T-helper 2 cell treated with Interferon-gamma antibody and Interleukin-4, amounts not matched to agents 5 μg/mL and 100 μg/mL, for 36 hours (primary cell): ENCODE measurements at regions not wholly inside any gene's neighbourhood (a gene's known extent, or its start where the extent isn't known, plus 50 kb on each side); places are given as distances from the start of the nearest gene placed in this dataset.

ENCODE experiments used
- DNase-seq: peaks from one replicate; pipeline ENCODE4 v3.0.0; 2021; ENCODE audit warnings: low spot score
- H3K27ac Mint-ChIP-seq: one replicate; pipeline ENCODE4 v1.8.0; 2021; ENCODE audit warnings: mild to moderate bottlenecking, mixed read lengths
- H3K27me3 Mint-ChIP-seq: one replicate; pipeline ENCODE4 v1.8.0; 2021; ENCODE audit warnings: low read depth, mixed read lengths
- H3K36me3 Mint-ChIP-seq: one replicate; pipeline ENCODE4 v1.8.0; 2021; ENCODE audit warnings: low read depth, mixed read lengths
- H3K4me1 Mint-ChIP-seq: one replicate; pipeline ENCODE4 v1.8.0; 2021; ENCODE audit warnings: low read depth, mixed read lengths
- H3K4me3 Mint-ChIP-seq: one replicate; pipeline ENCODE4 v1.8.0; 2022; ENCODE audit warnings: mild to moderate bottlenecking, moderate library complexity, mixed read lengths
- H3K9me3 Mint-ChIP-seq: one replicate; pipeline ENCODE4 v1.8.0; 2021; ENCODE audit warnings: mixed read lengths

DNA sequence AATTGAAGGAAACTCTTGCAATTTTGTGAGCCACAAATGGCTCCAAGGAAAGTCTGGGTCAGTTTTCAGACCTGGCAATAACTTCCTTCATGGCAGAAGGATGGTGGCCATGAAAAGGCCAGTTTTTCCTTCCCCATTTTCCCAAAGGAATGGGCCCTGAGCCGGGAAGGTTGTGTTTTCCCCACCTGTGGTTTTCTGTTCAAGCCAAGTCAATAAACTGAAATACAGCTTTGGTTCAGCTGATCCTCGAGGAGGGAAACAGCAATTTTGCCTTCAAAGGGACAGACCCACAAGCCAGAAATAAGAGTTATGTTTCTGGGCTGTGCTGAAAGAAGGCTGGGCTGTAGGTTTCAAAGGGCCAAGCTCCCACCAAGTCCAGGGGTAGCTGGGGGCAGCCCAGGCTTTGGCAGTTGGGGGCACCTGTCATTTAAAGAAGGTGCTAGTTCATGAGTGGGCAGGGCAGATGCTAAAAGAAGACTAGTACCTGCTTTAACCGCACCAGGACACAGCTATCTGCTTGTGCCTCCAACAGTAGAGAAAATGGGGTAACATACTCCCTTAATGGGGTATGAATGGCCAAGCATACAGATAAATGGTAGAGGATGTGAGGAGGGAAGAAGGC lies 97.0 kb downstream of the TTC32 start:
- no peaks in the 10 kb centered on the region for H3K27me3 Mint-ChIP-seq
- no peak for DNase-seq
- H3K4me1 Mint-ChIP-seq = no peaks in the 10 kb centered on the region
- no peak overlapping the region for H3K27ac Mint-ChIP-seq
- no peaks in the 10 kb centered on the region for H3K9me3 Mint-ChIP-seq
- no peak overlapping the region for H3K4me3 Mint-ChIP-seq
- no peaks in the 10 kb centered on the region for H3K36me3 Mint-ChIP-seq

DNA sequence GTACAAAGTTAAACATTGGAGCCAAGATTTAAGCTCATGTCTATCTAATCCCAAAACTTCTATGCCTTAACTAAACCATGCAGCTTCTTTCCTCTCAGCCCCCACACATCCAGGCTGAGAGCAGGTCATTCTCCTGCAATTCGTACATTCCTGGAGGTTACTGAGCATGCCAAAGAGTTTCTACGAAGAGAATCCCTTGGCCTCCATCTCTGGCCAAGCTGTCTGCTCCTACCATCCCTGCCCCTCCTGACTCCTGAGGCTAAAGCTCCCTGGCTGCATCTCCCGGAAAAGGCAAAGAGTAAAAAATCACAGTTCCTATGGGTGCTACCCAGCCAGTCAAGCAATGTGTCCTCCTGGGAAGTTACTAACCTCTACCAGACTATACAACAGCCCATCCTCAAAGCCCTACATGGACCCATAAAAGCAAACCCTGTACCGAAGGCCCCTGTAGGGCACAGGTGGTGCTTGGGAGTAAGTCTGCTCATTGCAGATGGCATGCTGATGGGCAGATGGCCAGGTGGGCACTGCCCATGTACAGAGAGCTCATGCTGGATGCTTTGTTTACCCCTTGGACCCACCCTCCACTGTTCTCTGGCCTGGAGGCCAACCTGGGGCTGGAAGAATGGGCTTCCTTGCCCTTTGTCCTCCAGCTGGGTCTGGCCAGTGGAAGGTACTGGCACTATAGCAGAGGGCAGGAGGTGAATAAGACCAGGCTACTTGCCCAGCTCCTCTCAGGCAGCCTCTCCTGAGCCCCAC lies 99.5 kb downstream of the TTC32 start:
- H3K27me3 Mint-ChIP-seq = no peaks in the 10 kb centered on the region
- DNase-seq = no peak
- no peaks in the 10 kb centered on the region for H3K4me1 Mint-ChIP-seq
- no peaks in the 10 kb centered on the region for H3K36me3 Mint-ChIP-seq
- no peak overlapping the region for H3K27ac Mint-ChIP-seq
- no peak overlapping the region for H3K4me3 Mint-ChIP-seq
- H3K9me3 Mint-ChIP-seq = no peaks in the 10 kb centered on the region

DNA sequence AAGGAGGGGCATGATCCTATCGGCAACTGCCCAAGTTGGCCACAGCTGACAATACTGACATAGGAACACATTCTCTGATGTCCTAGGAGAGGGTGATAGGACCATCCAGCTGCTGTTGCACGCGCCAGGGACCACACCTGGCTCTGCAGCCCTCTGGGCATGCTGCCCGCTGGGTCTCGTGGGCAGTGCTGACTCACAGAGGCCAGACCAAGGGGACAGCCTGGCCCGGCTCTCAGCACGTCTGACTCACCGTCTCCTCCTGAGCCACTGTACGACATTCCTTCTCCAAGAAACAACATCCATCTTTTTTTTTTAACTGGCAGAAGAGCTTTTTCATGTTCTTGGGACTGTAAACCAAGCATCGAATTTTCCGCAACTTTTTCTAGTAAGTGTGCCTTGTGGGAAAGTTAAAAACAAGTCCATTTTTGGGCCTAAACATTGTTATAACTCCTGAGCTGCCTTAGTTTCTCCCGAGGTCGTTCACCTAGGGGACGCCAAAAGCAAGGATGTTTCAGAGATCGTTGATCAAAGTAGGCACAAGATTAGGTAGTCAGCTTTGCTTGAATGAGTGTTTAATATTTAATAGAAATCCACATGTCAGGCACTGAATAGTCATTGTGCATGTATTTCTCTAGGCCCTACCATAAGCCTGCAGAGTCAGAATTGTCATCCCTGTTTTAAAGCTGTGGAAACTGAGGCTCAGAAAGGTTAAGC lies 100.3 kb downstream of the TTC32 start:
- no peak for DNase-seq
- Mint-ChIP-seq H3K27ac (no peak overlapping the region), H3K4me1 (no peaks in the 10 kb centered on the region)

DNA sequence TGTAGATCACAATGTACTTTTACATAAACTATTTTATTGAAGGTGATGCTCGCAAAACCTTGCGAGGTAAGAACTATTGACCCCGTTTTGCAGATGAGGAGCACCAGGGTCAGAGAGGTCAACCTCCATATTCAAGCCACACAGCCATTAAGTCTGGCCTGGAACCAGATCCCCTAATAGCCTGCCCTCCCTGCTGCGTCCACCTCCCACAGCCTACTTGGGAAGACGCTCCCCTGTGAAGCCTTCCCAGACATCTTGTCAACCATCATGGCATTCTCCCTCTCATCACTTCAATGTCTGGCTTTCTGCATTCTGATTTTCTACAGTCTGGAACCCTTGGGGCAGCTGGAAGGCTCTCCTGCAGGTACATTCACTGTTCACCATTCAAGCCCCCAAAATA lies 101.0 kb downstream of the TTC32 start:
- Mint-ChIP-seq H3K9me3 (no peaks in the 10 kb centered on the region), H3K4me3 (no peak overlapping the region), H3K27ac (no peak overlapping the region), H3K4me1 (no peaks in the 10 kb centered on the region), H3K36me3 (no peaks in the 10 kb centered on the region), H3K27me3 (no peaks in the 10 kb centered on the region)
- DNase-seq = no peak

More for the DNA sequence above, 100.3 kb downstream of the TTC32 start:
- Mint-ChIP-seq H3K36me3 (no peaks in the 10 kb centered on the region), H3K4me3 (no peak overlapping the region), H3K9me3 (no peaks in the 10 kb centered on the region), H3K27me3 (no peaks in the 10 kb centered on the region)

DNA sequence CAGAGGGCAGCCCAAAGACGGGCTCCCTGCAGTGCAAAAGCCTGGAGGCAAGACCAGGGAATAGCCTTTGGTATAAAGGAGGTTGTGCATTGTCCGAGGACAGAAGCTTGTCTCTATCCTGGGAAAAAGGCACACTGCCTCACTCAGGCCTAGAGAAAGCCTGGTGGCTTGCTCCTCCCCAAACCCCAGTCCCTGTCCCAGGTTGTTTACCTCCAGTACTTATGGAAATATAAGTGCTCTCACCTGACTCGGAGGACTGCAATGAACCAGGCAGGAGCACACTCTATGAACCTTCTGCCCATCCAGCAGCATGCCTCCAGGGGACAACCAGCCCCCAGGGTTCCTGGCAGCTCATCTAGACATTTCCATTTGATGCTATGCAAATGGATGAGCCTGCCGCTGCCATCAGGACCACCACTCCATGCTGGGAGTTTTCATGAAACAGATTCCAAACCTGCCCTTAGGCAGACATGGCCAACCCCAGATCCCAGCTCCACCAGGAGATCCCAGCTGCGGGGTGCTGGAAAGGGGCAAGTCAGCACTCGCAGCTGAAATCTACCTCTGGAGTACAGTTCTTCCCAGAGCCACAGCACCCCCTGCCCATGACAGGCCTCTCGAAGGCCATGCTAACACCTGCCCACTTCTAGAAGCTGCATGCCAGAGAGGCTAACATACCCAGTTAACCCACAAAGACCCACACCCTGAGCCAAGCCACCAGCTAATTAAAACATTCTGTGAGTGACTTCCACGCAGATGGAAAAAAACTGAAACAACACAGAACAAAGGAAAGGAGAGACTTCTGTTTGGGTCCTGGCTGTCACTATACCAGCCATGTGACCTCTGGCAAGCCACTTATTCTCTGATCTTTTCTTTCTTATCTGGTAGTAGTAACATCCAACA lies 101.7 kb downstream of the TTC32 start:
- Mint-ChIP-seq H3K4me1 (no peaks in the 10 kb centered on the region), H3K4me3 (no peak overlapping the region), H3K36me3 (no peaks in the 10 kb centered on the region), H3K27me3 (no peaks in the 10 kb centered on the region), H3K9me3 (no peaks in the 10 kb centered on the region), H3K27ac (no peak overlapping the region)
- DNase-seq = no peak

DNA sequence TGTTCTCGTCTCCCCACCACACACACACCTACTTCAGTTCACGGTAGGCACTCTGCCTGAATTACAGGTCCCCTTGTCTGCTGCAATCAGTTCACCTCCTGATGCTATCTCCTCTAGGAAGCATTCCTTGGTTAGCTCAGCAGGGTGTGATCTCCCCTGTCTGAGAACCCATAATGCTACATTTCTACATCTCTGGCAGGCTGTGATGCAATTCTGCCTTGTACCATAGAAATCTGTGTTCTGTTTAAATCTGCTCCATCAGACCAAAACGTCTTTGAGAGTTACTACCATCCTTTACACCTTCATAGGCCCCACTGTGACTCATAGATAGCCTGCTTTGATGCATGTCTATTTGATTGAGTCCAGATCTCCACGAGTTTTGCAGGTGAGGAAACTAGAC lies 103.9 kb downstream of the TTC32 start:
- no peaks in the 10 kb centered on the region for H3K9me3 Mint-ChIP-seq
- no peaks in the 10 kb centered on the region for H3K27me3 Mint-ChIP-seq
- no peak overlapping the region for H3K27ac Mint-ChIP-seq
- no peaks in the 10 kb centered on the region for H3K4me1 Mint-ChIP-seq
- no peaks in the 10 kb centered on the region for H3K36me3 Mint-ChIP-seq
- no peak for DNase-seq
- no peak overlapping the region for H3K4me3 Mint-ChIP-seq

DNA sequence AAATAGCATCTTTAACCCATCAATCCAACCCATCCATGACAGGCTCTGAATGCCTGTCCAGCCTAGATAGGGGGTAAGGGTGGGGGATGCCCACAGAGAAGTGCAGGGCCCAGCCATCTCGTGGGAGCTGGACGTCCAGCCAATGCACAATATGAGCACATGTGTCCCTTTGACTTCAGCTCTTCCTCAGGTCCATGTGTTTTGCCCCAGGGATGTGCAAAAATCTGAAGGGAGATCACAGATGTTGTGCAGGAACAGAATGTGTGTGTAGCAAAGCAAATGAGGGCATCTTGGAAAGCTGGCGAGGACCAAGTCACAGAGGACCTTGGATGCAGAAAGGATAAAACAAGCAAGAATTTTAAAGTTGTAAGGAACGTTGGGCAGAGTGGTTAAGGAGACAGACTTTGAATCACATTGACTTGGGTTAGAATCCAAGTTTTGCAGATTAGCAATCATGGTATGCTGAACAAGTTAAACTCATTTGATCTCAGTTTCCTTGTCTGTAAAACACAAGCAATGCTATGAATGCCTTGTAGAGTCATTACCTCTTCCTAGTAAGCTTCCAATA lies 104.5 kb downstream of the TTC32 start:
- H3K27me3 Mint-ChIP-seq = no peaks in the 10 kb centered on the region
- H3K9me3 Mint-ChIP-seq = no peaks in the 10 kb centered on the region
- no peaks in the 10 kb centered on the region for H3K4me1 Mint-ChIP-seq
- H3K36me3 Mint-ChIP-seq = no peaks in the 10 kb centered on the region
- DNase-seq = no peak
- no peak overlapping the region for H3K27ac Mint-ChIP-seq
- H3K4me3 Mint-ChIP-seq = no peak overlapping the region

DNA sequence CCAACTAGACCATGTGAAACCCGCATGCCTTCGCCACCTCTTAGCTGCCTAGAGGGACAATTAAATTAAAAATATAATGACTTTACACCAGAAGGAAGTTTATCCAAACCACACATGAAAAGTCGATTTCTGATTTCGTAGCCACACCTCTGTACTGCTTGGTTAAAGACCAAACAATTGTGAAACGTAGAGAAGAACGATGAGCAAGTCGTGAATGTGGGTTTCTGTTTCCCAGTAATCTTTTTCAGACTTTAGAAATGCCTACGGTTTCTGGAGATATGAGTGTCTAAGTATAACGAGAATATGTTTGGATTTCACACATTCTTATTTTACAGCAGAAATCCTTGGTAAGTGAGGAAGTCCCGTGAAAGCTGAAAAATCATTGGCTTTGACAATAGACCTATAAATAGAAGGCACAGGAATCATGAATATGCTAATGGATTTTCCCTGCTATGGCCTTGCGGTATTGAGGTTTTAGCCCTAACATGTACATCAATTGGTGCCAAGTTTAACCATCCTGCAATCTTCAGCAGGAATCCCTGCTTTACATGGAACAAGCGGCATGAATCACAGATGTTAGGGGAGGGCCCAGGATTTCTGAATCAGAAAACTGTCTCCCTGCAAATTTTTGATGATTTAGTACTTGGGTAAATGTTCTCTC lies 105.6 kb downstream of the TTC32 start:
- Mint-ChIP-seq H3K4me3 (no peak overlapping the region), H3K9me3 (no peaks in the 10 kb centered on the region), H3K36me3 (no peaks in the 10 kb centered on the region), H3K27ac (no peak overlapping the region), H3K27me3 (no peaks in the 10 kb centered on the region), H3K4me1 (no peaks in the 10 kb centered on the region)
- no peak for DNase-seq

DNA sequence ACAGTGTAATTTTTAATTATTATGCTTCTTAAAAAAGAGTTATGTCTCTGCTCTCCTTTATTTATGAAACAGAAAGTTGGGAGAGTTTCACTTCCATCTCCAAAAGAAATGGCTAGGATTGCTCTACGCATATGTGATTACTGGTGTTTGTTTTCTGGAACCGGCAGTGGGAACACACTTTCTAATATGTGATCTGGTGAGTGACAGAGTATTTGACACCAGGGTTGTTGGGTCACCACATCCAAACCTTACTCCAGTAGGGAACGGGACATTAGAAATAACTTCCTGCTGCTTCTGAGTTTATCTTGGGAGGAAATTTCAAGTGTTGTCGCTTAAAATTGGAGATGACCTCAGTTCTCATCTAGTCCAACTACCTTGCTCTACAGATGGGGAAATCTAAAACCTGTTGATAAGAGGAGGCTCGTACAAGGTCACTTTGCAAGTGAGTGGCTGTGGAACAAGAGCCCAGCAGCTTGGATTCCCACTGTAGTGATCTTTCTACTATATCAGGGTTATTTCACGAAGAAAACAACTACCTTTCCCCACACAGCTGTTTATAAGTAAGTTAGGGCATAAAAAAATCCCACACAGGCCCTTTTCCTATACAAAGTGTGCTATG lies 108.5 kb downstream of the TTC32 start:
- no peak overlapping the region for H3K4me3 Mint-ChIP-seq
- H3K27me3 Mint-ChIP-seq = no peaks in the 10 kb centered on the region
- no peaks in the 10 kb centered on the region for H3K9me3 Mint-ChIP-seq
- no peak overlapping the region for H3K27ac Mint-ChIP-seq
- no peaks in the 10 kb centered on the region for H3K4me1 Mint-ChIP-seq
- H3K36me3 Mint-ChIP-seq = no peaks in the 10 kb centered on the region
- no peak for DNase-seq

DNA sequence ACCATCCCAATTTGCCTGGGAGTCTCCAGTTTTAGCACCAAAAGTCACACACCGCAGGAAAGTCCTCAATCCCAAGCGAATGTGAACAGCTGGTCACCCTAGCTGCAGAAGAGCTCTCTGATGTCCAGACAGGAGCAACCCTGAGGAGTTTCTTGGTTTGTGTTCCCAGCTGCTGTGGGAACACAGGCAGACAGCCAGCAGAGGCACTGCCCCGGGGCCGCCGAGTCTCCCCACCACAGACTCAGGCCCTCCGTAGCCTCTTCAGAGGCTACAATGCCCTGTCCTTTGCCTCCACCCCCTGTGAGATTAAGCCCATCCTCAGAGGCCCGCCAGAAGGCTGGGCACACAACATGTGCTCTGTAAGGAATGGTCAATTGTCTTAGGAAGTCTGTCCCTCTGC lies 111.5 kb downstream of the TTC32 start:
- Mint-ChIP-seq H3K36me3 (no peaks in the 10 kb centered on the region), H3K27me3 (no peaks in the 10 kb centered on the region), H3K4me3 (no peak overlapping the region), H3K4me1 (no peaks in the 10 kb centered on the region), H3K9me3 (no peaks in the 10 kb centered on the region), H3K27ac (no peak overlapping the region)
- no peak for DNase-seq

DNA sequence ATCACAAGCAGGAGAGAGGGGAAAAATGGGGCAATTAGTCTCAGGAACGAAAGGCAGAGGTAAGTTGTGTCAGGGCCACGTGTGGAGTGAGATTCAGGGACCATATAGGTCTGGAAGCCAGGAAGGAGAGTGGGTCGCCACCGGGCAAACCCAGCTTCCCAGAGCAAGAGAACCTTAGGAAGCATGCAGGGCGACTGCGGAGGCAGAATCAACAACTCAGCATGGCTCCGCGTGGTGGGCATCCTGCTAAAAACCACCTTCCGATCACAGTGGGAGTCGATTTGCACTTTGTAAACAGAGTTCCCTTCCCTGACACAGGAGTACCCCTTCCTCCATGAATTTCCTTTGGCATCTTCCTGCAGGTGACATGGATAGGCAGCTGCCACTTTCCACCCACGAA lies 114.6 kb downstream of the TTC32 start:
- no peak for DNase-seq
- Mint-ChIP-seq H3K4me1 (no peaks in the 10 kb centered on the region), H3K36me3 (no peaks in the 10 kb centered on the region), H3K27me3 (no peaks in the 10 kb centered on the region), H3K4me3 (no peak overlapping the region), H3K9me3 (no peaks in the 10 kb centered on the region), H3K27ac (no peak overlapping the region)

DNA sequence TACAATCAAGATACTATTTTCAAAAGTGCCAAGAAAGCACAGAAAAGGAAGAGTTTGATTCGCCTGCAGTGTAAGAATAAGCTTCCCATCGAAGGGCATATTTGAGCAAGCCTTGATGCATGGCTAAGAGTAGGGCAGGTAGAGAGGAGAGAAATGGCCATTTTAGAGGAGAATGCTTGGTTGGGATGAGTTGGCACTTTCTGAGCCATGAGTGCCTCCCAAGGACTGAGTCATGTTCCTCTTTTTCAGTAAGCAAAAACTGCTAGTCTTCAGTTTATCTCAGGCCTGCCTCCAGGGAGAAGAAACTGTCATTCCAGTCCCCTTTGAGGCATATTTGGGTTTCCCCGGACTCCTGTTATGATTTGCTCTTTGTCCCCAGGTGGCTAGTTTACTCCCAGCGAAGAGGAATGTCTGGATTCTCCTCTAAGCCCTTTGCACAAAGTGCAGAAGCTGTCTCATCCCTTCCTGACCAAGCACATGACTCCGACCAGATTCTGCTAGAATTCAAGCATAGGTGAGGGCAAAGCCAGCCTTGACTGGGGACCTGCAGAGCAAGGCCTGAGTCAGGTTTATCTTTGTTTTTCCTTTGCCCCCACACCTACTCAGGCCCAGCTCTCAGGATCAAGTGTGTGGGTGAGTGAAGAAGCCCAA lies 115.2 kb downstream of the TTC32 start:
- Mint-ChIP-seq H3K9me3 (no peaks in the 10 kb centered on the region), H3K36me3 (no peaks in the 10 kb centered on the region), H3K27ac (no peak overlapping the region), H3K4me3 (no peak overlapping the region), H3K27me3 (no peaks in the 10 kb centered on the region), H3K4me1 (no peaks in the 10 kb centered on the region)
- DNase-seq = no peak
